Glutamatergic neuron (in vitro differentiated cells): ENCODE measurements at regions not wholly inside any gene's neighbourhood (a gene's known extent, or its start where the extent isn't known, plus 50 kb on each side); places are given as distances from the start of the nearest gene placed in this dataset.
"Not testable (repeated sequence)": the region's sequence is repeated elsewhere in the genome, so short reads cannot be mapped to it uniquely, and the experiment has no call there.

Experiments used
- DNase-seq: peaks from one replicate; pipeline ENCODE4 v3.0.0; 2022
- H3K27ac Mint-ChIP-seq: one replicate; pipeline ENCODE4 v1.8.0; 2020; ENCODE audit warnings: mild to moderate bottlenecking, mixed read lengths, inconsistent platforms; ENCODE audit not compliant: unreplicated experiment
- H3K27me3 Mint-ChIP-seq: one replicate; pipeline ENCODE4 v1.8.0; 2020; ENCODE audit warnings: mild to moderate bottlenecking, moderate library complexity, mixed read lengths, inconsistent platforms; ENCODE audit not compliant: unreplicated experiment
- H3K36me3 Mint-ChIP-seq: one replicate; pipeline ENCODE4 v1.8.0; 2020; ENCODE audit warnings: mild to moderate bottlenecking, mixed read lengths, inconsistent platforms; ENCODE audit not compliant: unreplicated experiment
- H3K4me1 Mint-ChIP-seq: one replicate; pipeline ENCODE4 v1.8.0; 2020; ENCODE audit warnings: mild to moderate bottlenecking, low read depth, mixed read lengths, inconsistent platforms; ENCODE audit not compliant: unreplicated experiment
- H3K4me3 Mint-ChIP-seq: one replicate; pipeline ENCODE4 v1.8.0; 2020; ENCODE audit warnings: mild to moderate bottlenecking, mixed read lengths, inconsistent platforms; ENCODE audit not compliant: unreplicated experiment
- H3K9me3 Mint-ChIP-seq: one replicate; pipeline ENCODE4 v1.8.0; 2020; ENCODE audit warnings: mild to moderate bottlenecking, moderate library complexity, mixed read lengths, inconsistent platforms; ENCODE audit not compliant: unreplicated experiment

DNA sequence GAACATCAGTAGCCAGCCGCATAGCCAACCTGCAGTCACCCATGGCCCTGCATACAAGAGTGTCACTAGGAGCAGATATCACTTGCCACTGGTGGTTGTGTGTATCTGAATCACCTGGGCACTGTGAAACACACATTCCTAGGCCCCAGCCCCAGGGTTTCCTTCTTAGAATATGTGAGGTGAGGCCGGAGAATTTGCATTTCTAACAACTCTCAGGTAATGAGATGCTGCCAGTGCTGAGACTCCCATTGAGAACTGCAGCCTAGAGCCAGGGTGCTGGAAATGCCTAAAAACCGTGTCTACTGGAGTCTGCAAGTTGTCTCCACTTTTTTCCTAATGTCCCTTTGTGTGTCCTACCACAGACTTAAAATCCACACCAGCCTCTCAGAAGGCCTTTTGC is 232.0 kb upstream of the PLGLB2 start:
- not testable (repeated sequence) for H3K4me1 Mint-ChIP-seq, H3K27me3 Mint-ChIP-seq

DNA sequence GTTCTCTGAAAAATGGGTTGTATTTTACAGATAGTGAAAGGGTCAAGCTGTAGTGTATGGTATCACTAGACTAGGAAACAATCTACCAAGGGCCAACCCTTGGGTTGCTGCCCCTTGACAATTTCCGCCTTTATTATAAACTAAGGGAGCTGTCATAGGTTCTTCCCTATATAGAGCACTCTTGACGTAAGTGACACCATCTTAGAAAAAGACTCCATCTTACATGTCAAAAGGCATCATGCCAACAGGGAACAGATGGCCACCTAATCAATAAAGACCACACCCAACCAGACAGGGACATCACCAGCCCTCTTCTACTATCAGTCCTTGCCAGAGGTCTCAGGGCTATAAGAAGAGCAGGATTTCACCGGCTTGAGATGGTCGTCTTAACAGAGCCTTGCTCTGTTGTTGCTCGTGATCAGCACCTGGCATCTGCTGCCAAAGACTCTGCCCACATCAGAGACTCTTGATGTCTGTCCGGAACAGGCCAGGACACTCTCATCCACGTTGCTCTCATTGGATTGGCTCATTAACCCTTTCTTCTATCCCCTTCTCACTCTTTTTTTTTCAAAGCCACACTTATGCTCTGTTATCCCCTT is 231.4 kb upstream of the PLGLB2 start:
- H3K4me1 Mint-ChIP-seq, H3K27me3 Mint-ChIP-seq, H3K4me3 Mint-ChIP-seq, H3K36me3 Mint-ChIP-seq, H3K27ac Mint-ChIP-seq, H3K9me3 Mint-ChIP-seq, DNase-seq: not testable (repeated sequence)

More for the DNA sequence above, 232.0 kb upstream of the PLGLB2 start:
- DNase-seq, H3K36me3 Mint-ChIP-seq, H3K9me3 Mint-ChIP-seq, H3K27ac Mint-ChIP-seq, H3K4me3 Mint-ChIP-seq: not testable (repeated sequence)

- not testable (repeated sequence) for H3K36me3 Mint-ChIP-seq, DNase-seq, H3K9me3 Mint-ChIP-seq, H3K4me3 Mint-ChIP-seq, H3K27me3 Mint-ChIP-seq, H3K27ac Mint-ChIP-seq, H3K4me1 Mint-ChIP-seq
Observed at GRCh38 chr2:87517438-87517837, 230.4 kb upstream of the PLGLB2 start.

DNA sequence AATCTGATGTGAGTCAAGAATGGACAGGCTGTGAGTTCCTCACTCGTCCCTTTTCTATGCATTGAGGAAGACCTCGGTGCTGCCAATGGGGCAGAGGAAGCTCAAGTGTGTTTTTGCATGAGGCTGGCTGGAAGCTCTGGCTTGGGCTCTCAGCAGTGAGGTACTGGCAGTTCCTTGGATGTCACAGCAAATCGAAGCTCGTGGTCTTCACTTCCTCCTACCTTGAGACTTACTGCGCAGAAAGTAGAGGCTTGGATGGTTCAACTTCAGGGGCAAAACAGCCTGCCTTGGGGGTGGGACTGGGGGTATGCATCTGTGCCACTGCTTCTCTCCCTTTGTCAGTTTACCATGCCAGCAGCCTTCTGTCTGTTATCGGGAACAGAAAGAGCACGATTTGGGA is 229.8 kb upstream of the PLGLB2 start:
- DNase-seq, H3K27me3 Mint-ChIP-seq, H3K9me3 Mint-ChIP-seq, H3K27ac Mint-ChIP-seq, H3K4me1 Mint-ChIP-seq, H3K36me3 Mint-ChIP-seq, H3K4me3 Mint-ChIP-seq: not testable (repeated sequence)

DNA sequence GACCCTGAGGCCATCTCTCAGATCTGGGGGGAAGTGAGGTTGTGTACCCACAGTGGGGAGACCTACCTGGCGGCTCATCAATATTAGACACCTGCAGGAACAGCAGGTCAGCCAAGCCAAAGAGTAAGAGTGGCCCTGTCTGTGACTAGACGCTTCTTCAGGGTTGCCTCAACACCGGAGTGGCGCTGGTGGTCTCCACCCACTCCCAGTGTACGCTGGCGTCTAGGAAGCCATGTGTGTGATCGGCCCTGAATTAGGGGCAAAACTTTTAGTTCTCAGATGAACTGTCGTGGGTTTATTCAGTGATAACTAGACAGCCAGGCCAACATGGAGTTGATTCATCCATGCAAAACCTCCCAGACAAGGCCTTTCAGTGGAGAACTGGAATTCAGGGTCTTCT is 229.3 kb upstream of the PLGLB2 start:
- H3K4me1 Mint-ChIP-seq, H3K36me3 Mint-ChIP-seq, DNase-seq, H3K27me3 Mint-ChIP-seq, H3K9me3 Mint-ChIP-seq, H3K4me3 Mint-ChIP-seq, H3K27ac Mint-ChIP-seq: not testable (repeated sequence)

GRCh38 chr2:87519158-87520011 is 228.5 kb upstream of the PLGLB2 start:
- not testable (repeated sequence) for H3K9me3 Mint-ChIP-seq, DNase-seq, H3K27ac Mint-ChIP-seq, H3K27me3 Mint-ChIP-seq, H3K4me1 Mint-ChIP-seq, H3K36me3 Mint-ChIP-seq, H3K4me3 Mint-ChIP-seq

- not testable (repeated sequence) for DNase-seq
Observed at GRCh38 chr2:87521057-87521456, 226.8 kb upstream of the PLGLB2 start.

GRCh38 chr2:87521489-87521888 is 226.4 kb upstream of the PLGLB2 start:
- DNase-seq, H3K27ac Mint-ChIP-seq, H3K9me3 Mint-ChIP-seq, H3K36me3 Mint-ChIP-seq, H3K4me1 Mint-ChIP-seq, H3K4me3 Mint-ChIP-seq, H3K27me3 Mint-ChIP-seq: not testable (repeated sequence)

More at GRCh38 chr2:87521057-87521456, 226.8 kb upstream of the PLGLB2 start:
- H3K36me3 Mint-ChIP-seq, H3K27me3 Mint-ChIP-seq, H3K27ac Mint-ChIP-seq, H3K4me3 Mint-ChIP-seq, H3K9me3 Mint-ChIP-seq, H3K4me1 Mint-ChIP-seq: not testable (repeated sequence)

GRCh38 chr2:87524619-87525188 is 223.2 kb upstream of the PLGLB2 start:
- not testable (repeated sequence) for H3K4me1 Mint-ChIP-seq, DNase-seq, H3K27me3 Mint-ChIP-seq, H3K36me3 Mint-ChIP-seq, H3K27ac Mint-ChIP-seq, H3K4me3 Mint-ChIP-seq, H3K9me3 Mint-ChIP-seq

DNA sequence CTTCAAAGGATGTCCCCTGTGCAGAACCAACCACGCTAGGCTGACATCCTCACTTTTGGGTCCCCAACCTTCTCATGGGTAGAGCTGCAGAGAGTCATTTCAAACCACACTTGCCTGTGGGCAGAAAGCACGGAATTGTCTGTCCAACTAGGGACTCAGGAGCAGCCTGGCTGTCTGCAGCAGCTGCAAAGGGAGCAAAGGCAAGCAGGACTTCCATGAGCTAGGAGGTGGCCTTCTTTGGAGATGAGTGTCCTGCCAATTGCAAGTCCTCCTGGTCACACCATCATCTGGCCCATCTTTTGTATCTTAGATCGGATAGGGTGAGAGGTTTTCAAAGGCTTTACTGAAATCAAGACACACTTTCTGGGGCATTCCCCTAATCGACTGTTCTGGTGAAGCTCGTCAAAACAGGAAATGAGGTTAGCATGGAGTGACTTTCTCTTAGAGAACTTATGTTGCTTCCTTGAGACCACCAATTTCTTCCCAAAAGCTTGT is 222.3 kb upstream of the PLGLB2 start:
- DNase-seq, H3K9me3 Mint-ChIP-seq, H3K27ac Mint-ChIP-seq, H3K4me3 Mint-ChIP-seq, H3K27me3 Mint-ChIP-seq, H3K4me1 Mint-ChIP-seq, H3K36me3 Mint-ChIP-seq: not testable (repeated sequence)

DNA sequence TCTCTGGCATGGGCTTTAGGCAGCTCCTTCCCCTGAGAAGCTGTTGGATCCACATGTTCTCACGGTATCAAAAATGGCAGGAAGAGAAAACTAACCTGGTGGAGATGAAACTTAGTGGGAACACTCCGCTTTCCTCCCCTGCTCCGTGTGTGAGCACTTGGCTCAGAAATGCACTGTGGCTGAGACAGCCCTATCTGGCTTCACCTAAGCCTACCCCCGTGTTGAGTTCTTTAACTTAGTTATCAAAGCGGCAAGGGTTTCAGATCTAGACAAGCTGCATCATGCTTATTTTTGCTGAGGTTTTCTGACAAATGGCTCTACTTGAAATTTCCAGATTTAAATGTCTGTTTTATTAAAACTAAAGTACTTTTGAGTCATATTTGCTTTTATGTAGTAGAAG is 221.6 kb upstream of the PLGLB2 start:
- not testable (repeated sequence) for H3K9me3 Mint-ChIP-seq, H3K36me3 Mint-ChIP-seq, H3K4me1 Mint-ChIP-seq, H3K27ac Mint-ChIP-seq, H3K27me3 Mint-ChIP-seq, H3K4me3 Mint-ChIP-seq, DNase-seq

DNA sequence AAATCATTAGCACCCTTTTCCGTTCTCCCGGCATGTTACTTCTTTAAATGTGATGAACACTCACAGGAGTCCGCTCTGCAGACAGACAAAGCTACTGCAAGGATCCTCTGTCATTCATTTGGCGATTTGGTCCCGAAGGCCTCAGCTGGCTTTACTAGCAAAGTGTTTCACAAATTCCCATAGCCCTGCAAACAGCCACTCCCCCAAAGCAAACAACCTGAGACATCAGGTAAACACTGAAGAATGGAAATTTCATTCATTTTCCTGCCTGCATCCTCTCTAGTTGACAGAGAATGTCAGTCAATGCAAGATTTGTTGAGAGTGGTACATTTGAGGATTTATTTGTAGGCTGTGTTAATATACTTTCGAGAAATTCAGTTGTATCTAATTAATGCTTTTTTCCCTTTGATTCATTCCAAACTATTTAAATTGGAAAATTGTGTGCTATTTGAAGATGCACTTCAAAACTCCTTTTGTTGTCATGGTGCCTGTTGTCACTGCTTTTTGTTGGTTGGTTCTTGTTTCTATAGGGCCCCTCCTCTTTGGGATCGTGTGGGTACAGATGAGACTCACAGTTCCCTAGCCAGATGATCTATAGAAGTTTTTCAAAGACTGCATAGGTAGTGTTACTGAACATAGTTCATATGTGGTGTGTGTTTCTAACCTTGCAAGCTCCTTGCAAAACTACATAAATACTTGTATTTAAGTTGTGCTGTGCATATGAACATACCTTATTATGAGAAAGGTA is 215.7 kb upstream of the PLGLB2 start:
- not testable (repeated sequence) for H3K9me3 Mint-ChIP-seq, H3K36me3 Mint-ChIP-seq, H3K27me3 Mint-ChIP-seq, H3K4me1 Mint-ChIP-seq, DNase-seq, H3K4me3 Mint-ChIP-seq, H3K27ac Mint-ChIP-seq
